Nephron progenitor cell (in vitro differentiated cells): ENCODE measurements at regions not wholly inside any gene's neighbourhood (a gene's known extent, or its start where the extent isn't known, plus 50 kb on each side); places are given as distances from the start of the nearest gene placed in this dataset.
A peak's percentile ranks its signal among the peaks of the same experiment; 100 is the strongest.

Experiments used
- DNase-seq: peaks from one replicate; pipeline ENCODE4 v3.0.0; 2021
- H3K27ac Mint-ChIP-seq: 2 replicates; pipeline ENCODE4 v1.8.0; 2021; ENCODE audit warnings: mild to moderate bottlenecking, moderate library complexity, mixed read lengths
- H3K27me3 Mint-ChIP-seq: 2 replicates; pipeline ENCODE4 v1.8.0; 2021; ENCODE audit warnings: mild to moderate bottlenecking, low read depth, mixed read lengths; ENCODE audit not compliant: poor library complexity
- H3K36me3 Mint-ChIP-seq: 2 replicates; pipeline ENCODE4 v1.8.0; 2021; ENCODE audit warnings: low read depth, mixed read lengths
- H3K4me1 Mint-ChIP-seq: 2 replicates; pipeline ENCODE4 v1.8.0; 2021; ENCODE audit warnings: mixed read lengths
- H3K4me3 Mint-ChIP-seq: 2 replicates; pipeline ENCODE4 v1.8.0; 2021; ENCODE audit warnings: mild to moderate bottlenecking, moderate library complexity, mixed read lengths
- H3K9me3 Mint-ChIP-seq: 2 replicates; pipeline ENCODE4 v1.8.0; 2021; ENCODE audit warnings: mild to moderate bottlenecking, moderate library complexity, mixed read lengths
- CTCF ChIP-seq: fragments of 200-600 bp; sonication (generic); IDR thresholded peaks from 2 replicates; pipeline ENCODE4 v1.5.0; 2021; ENCODE audit warnings: antibody characterized with exemption

- no peaks in the 10 kb centered on the region for H3K9me3 Mint-ChIP-seq
- H3K27me3 Mint-ChIP-seq: no peaks in the 10 kb centered on the region
- no peak overlapping the region for H3K4me3 Mint-ChIP-seq
- TF ChIP-seq CTCF: no peak
- peak; percentile 8 for DNase-seq
- H3K4me1 Mint-ChIP-seq: peaks cover 25% of the 10 kb centered on the region
- H3K36me3 Mint-ChIP-seq: no peaks in the 10 kb centered on the region
- peak overlapping the region; percentile 49 for H3K27ac Mint-ChIP-seq
Observed at GRCh38 chr3:65230261-65231139, 542.7 kb upstream of the ADAMTS9 start.

- no peak overlapping the region for H3K27ac Mint-ChIP-seq
- H3K27me3 Mint-ChIP-seq: no peaks in the 10 kb centered on the region
- H3K36me3 Mint-ChIP-seq: no peaks in the 10 kb centered on the region
- H3K9me3 Mint-ChIP-seq: no peaks in the 10 kb centered on the region
- H3K4me1 Mint-ChIP-seq: peaks cover 20% of the 10 kb centered on the region
- no peak for DNase-seq
- H3K4me3 Mint-ChIP-seq: no peak overlapping the region
- no peak for TF ChIP-seq CTCF
Observed at GRCh38 chr3:65226287-65226686, 538.5 kb upstream of the ADAMTS9 start.

- TF ChIP-seq CTCF: no peak
- DNase-seq: no peak
Observed at GRCh38 chr3:65210026-65210814, 522.4 kb upstream of the ADAMTS9 start.

GRCh38 chr3:65202395-65202794, 514.6 kb upstream of the ADAMTS9 start:
- Mint-ChIP-seq H3K27me3 (peaks cover 4% of the 10 kb centered on the region), H3K9me3 (peaks cover 5% of the 10 kb centered on the region), H3K4me3 (no peak overlapping the region), H3K27ac (no peak overlapping the region), H3K36me3 (no peaks in the 10 kb centered on the region), H3K4me1 (peaks cover 26% of the 10 kb centered on the region)
- no peak for DNase-seq
- TF ChIP-seq CTCF: no peak

More at GRCh38 chr3:65210026-65210814, 522.4 kb upstream of the ADAMTS9 start:
- H3K27ac Mint-ChIP-seq: no peak overlapping the region
- no peaks in the 10 kb centered on the region for H3K36me3 Mint-ChIP-seq
- H3K9me3 Mint-ChIP-seq: peaks cover 5% of the 10 kb centered on the region
- no peak overlapping the region for H3K4me3 Mint-ChIP-seq
- peaks cover 5% of the 10 kb centered on the region for H3K27me3 Mint-ChIP-seq
- H3K4me1 Mint-ChIP-seq: no peaks in the 10 kb centered on the region

DNA sequence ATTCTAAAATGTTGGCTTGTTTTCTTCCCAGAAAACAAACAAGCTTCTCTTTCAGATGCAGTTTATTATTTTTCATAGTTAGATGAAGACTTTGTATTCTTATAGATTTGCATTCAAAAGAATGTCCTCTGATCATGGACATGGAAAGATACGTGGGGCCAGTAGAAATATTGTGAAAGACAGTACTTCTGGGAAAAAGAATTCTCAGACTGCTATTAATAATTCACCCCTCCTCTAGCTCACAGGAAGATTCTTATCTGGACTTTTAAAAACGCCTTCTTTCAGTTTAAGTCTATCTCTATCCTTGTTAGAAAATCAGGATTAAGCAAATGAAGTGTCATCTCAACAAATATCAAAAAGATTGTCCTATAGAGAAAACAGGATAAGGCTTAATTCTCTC, 514.1 kb upstream of the ADAMTS9 start:
- Mint-ChIP-seq H3K27me3 (peaks cover 4% of the 10 kb centered on the region), H3K4me3 (no peak overlapping the region), H3K4me1 (peaks cover 31% of the 10 kb centered on the region), H3K9me3 (peaks cover 5% of the 10 kb centered on the region), H3K36me3 (no peaks in the 10 kb centered on the region), H3K27ac (no peak overlapping the region)
- no peak for TF ChIP-seq CTCF
- no peak for DNase-seq
